Brain microvascular endothelial cell (primary cell): ENCODE measurements at regions not wholly inside any gene's neighbourhood (a gene's known extent, or its start where the extent isn't known, plus 50 kb on each side); places are given as distances from the start of the nearest gene placed in this dataset.

ENCODE experiments used
- DNase-seq: peaks from one replicate; pipeline ENCODE4 v3.0.0-alpha.2; 2020
- H3K27ac ChIP-seq: fragments of 250-450 bp; sonication (Bioruptor Pico); 2 replicates; pipeline ENCODE4 v1.5.1; 2020; ENCODE audit warnings: mild to moderate bottlenecking, moderate library complexity
- H3K27me3 ChIP-seq: fragments of 250-450 bp; sonication (Bioruptor Pico); replicated peaks from 2 replicates; pipeline ENCODE4 v1.5.1; 2020; ENCODE audit warnings: mild to moderate bottlenecking
- H3K36me3 ChIP-seq: fragments of 250-450 bp; sonication (Bioruptor Pico); replicated peaks from 2 replicates; pipeline ENCODE4 v1.5.1; 2020; ENCODE audit warnings: mild to moderate bottlenecking
- H3K4me3 ChIP-seq: 2 replicates; pipeline ENCODE4 v1.5.1; 2011; ENCODE audit warnings: low read depth, mild to moderate bottlenecking, control low read depth, low read length, moderate library complexity
- CTCF ChIP-seq: IDR thresholded peaks from 2 replicates; pipeline ENCODE4 v1.5.1; 2011; ENCODE audit warnings: low read depth, mild to moderate bottlenecking, moderate library complexity, low read length, control low read depth, inconsistent platforms; ENCODE audit errors: missing control alignments
- in situ Hi-C: cut with HindIII; loops from 2 replicates; pipeline ENCODE4 v1.10.0; 2017; ENCODE audit warnings: low sequenced_read_pairs, low pct_ligation_motif_present

GRCh38 chr16:51455398-51455797 is 304.3 kb upstream of the SALL1 start:
- Histone ChIP-seq H3K27me3 (no peaks in the 10 kb centered on the region), H3K4me3 (no peak overlapping the region), H3K36me3 (no peaks in the 10 kb centered on the region), H3K27ac (no peak overlapping the region)
- DNase-seq, result no peak
- in situ Hi-C loops, result no loop called here
- TF ChIP-seq CTCF, result no peak

GRCh38 chr16:51453251-51453650 is 302.2 kb upstream of the SALL1 start:
- DNase-seq, result no peak

GRCh38 chr16:51450909-51451308 is 299.8 kb upstream of the SALL1 start:
- no peak for DNase-seq
- in situ Hi-C loops, result no loop called here
- no peak for TF ChIP-seq CTCF
- Histone ChIP-seq H3K36me3 (no peaks in the 10 kb centered on the region), H3K4me3 (no peak overlapping the region), H3K27ac (no peak overlapping the region), H3K27me3 (no peaks in the 10 kb centered on the region)

More at GRCh38 chr16:51453251-51453650, 302.2 kb upstream of the SALL1 start:
- no peak for TF ChIP-seq CTCF
- in situ Hi-C loops, result no loop called here
- H3K27ac ChIP-seq, result no peak overlapping the region
- H3K27me3 ChIP-seq, result no peaks in the 10 kb centered on the region
- no peaks in the 10 kb centered on the region for H3K36me3 ChIP-seq
- H3K4me3 ChIP-seq, result no peak overlapping the region

GRCh38 chr16:51450376-51450775 is 299.3 kb upstream of the SALL1 start:
- TF ChIP-seq CTCF, result no peak
- Histone ChIP-seq H3K27ac (no peak overlapping the region), H3K4me3 (no peak overlapping the region), H3K36me3 (no peaks in the 10 kb centered on the region), H3K27me3 (no peaks in the 10 kb centered on the region)
- DNase-seq, result no peak
- in situ Hi-C loops, result no loop called here

- no peak overlapping the region for H3K4me3 ChIP-seq
- DNase-seq, result no peak
- no peaks in the 10 kb centered on the region for H3K36me3 ChIP-seq
- TF ChIP-seq CTCF, result no peak
- H3K27ac ChIP-seq, result no peak overlapping the region
- H3K27me3 ChIP-seq, result no peaks in the 10 kb centered on the region
- in situ Hi-C loops, result no loop called here
Observed at GRCh38 chr16:51449441-51449840, 298.4 kb upstream of the SALL1 start.

- no peak overlapping the region for H3K27ac ChIP-seq
- H3K36me3 ChIP-seq, result no peaks in the 10 kb centered on the region
- in situ Hi-C loops, result no loop called here
- H3K4me3 ChIP-seq, result no peak overlapping the region
- TF ChIP-seq CTCF, result no peak
- H3K27me3 ChIP-seq, result peaks cover 5% of the 10 kb centered on the region
- DNase-seq, result no peak
Observed at GRCh38 chr16:51445250-51445649, 294.2 kb upstream of the SALL1 start.
